Heart left ventricle (tissue), 16 donors: ENCODE measurements at regions not wholly inside any gene's neighbourhood (a gene's known extent, or its start where the extent isn't known, plus 50 kb on each side); places are given as distances from the start of the nearest gene placed in this dataset.
A peak's percentile ranks its signal among the peaks of the same experiment; 100 is the strongest.

Experiments used
- ATAC-seq, 4 donors: fragments of 200-7000 bp; cut with Tn5 transposase; one replicate each; pipeline ENCODE4 v1.9.1; 2020 to 2022; ENCODE audit warnings: moderate library complexity in 4 of 4, mild to moderate bottlenecking in 3 of 4, moderate number of reproducible peaks in 1 of 4
- DNase-seq, 5 donors: peaks; one replicate each; pipeline ENCODE4 v3.0.0-alpha.2; 2020
- H3K27ac ChIP-seq, 12 donors: fragments of 200-600 bp; sonication (generic) in 4 of 12; one replicate each; pipeline versions ENCODE4 v1.5.0 to v1.8.0; 2016 to 2022; ENCODE audit warnings: mild to moderate bottlenecking in 2 of 12
- H3K27me3 ChIP-seq, 9 donors: fragments of 200-600 bp; sonication (generic) in 2 of 9; one replicate each; pipeline versions ENCODE4 v1.5.1 to v1.8.0; 2016 to 2022; ENCODE audit warnings: mild to moderate bottlenecking in 3 of 9
- H3K36me3 ChIP-seq, 9 donors: fragments of 200-600 bp; sonication (generic) in 2 of 9; one replicate each; pipeline versions ENCODE4 v1.5.0 to v1.8.0; 2018 to 2022; ENCODE audit warnings: mild to moderate bottlenecking in 2 of 9
- H3K4me1 ChIP-seq, 12 donors: fragments of 200-600 bp; sonication (generic) in 4 of 12; one replicate each; pipeline versions ENCODE4 v1.5.0 to v1.8.0; 2016 to 2022; ENCODE audit warnings: mild to moderate bottlenecking in 3 of 12
- H3K4me3 ChIP-seq, 12 donors: fragments of 200-600 bp; sonication (generic) in 4 of 12; one replicate each; pipeline versions ENCODE4 v1.5.0 to v1.8.0; 2017 to 2022; ENCODE audit warnings: mild to moderate bottlenecking in 9 of 12, moderate library complexity in 4 of 12
- H3K9me3 ChIP-seq, 12 donors: fragments of 200-600 bp; sonication (generic) in 4 of 12; one replicate each; pipeline versions ENCODE4 v1.5.0 to v1.8.0; 2016 to 2022; ENCODE audit warnings: mild to moderate bottlenecking in 1 of 12
- CTCF ChIP-seq, 12 donors: fragments of 200-600 bp; sonication (generic) in 4 of 12; IDR thresholded peaks; one replicate each; pipeline versions ENCODE4 v1.5.0 to v1.8.0; 2018 to 2022; ENCODE audit warnings: antibody characterized with exemption in 12 of 12, mild to moderate bottlenecking in 5 of 12
- POLR2A ChIP-seq, 2 donors: fragments of 450-650 bp; IDR thresholded peaks; one replicate each; pipeline ENCODE4 v1.6.1; 2017; ENCODE audit warnings: antibody characterized with exemption in 2 of 2, mild to moderate bottlenecking in 2 of 2, moderate library complexity in 2 of 2
- WGBS, 4 donors: extraction: QIAGEN DNeasy Blood & Tissue Kit in 2 of 4; methylation state at CpG; one replicate each; pipeline versions ENCODE4 v1.1.5 to v1.1.7; 2013 to 2018; 5-methylcytosine and 5-hydroxymethylcytosine counted together
- intact Hi-C, 10 donors: fragments of 100-400 bp; cut with DNase I; formaldehyde crosslinking; loops; one replicate each; pipeline versions ENCODE4 v1.11.1 to v1.14.2; 2022
- donor health status: ischemic (EF 13 %, LVEDD 7.1; RV severe dilation, severe dysfunction).
- donor health status: healthy with polysubstance abuse.
- donor health status: DM: no; HTN: yes; CAD: no.
- donor health status: DM: no; HTN: no; CAD: no.
- donor health status: ischemic (EF 25% LVEDD 6.9; RV normal size, moderate dysfunction).
- donor health status: ischemic (EF 25% LVEDD 5.7; RV mildly dilated, moderate dysfunction).
- donor health status: healthy.
- donor health status: DM: yes; HTN: yes; CAD: no.
- donor health status: ischemic (EF 35%, LVEDD 5.7; RV mildly dilated, moderate dysfunction).
- donor health status: nonischemic (EF 11% LVEDD 7.7; RV severe dilation, severe dysfunction).
- donor health status: DM: yes; HTN: yes; CAD: no.
- donor health status: PGD.
- donor health status: ischemic (EF 29% LVEDD 5.4; RV normal size, mild dysfunction).
- donor health status: nonischemic (EF 23%, LVEDD 6.1; RV moderate dilation, normal function).

GRCh38 chr6:164581563-164581962 is 727.8 kb downstream of the C6orf118 start:
- no peak overlapping the region for H3K4me3 ChIP-seq
- H3K27ac ChIP-seq = no peak overlapping the region
- H3K9me3 ChIP-seq = peaks cover 0 to 31% (median 6%) of the 10 kb centered on the region in 12 donors
- DNase-seq (no peak), ATAC-seq (no peak)
- WGBS, 4 donors = 56 to 83% (median 68%) methylated on average over 4 of the region's 4 CpGs
- no peaks in the 10 kb centered on the region for H3K36me3 ChIP-seq
- intact Hi-C loops = no loop called here
- H3K27me3 ChIP-seq = no peaks in the 10 kb centered on the region
- TF ChIP-seq CTCF (IDR thresholded peaks at IDR 0.05) (no peak), POLR2A (IDR thresholded peaks at IDR 0.05) (no peak)
- H3K4me1 ChIP-seq = no peaks in the 10 kb centered on the region

- Histone ChIP-seq H3K27me3 (no peaks in the 10 kb centered on the region), H3K27ac (no peak overlapping the region), H3K4me3 (no peak overlapping the region), H3K36me3 (no peaks in the 10 kb centered on the region), H3K4me1 (no peaks in the 10 kb centered on the region), H3K9me3 (peaks cover 0 to 31% (median 6%) of the 10 kb centered on the region in 12 donors)
- DNase-seq = peak in 2 of 5 donors; percentile 27 to 34
- TF ChIP-seq CTCF (IDR thresholded peaks at IDR 0.05) (no peak), POLR2A (IDR thresholded peaks at IDR 0.05) (no peak)
- 47 to 62% (median 52%) methylated on average over 3 of the region's 3 CpGs for WGBS, 4 donors
- intact Hi-C loops = no loop called here
- peak; percentile 64 to 95 (median 84) for ATAC-seq
These were observed 730.4 kb downstream of the C6orf118 start for GRCh38 chr6:164579035-164579434.

GRCh38 chr6:164578616-164579015 is 730.8 kb downstream of the C6orf118 start:
- ATAC-seq (peak in 3 of 4 donors; percentile 54 to 93 (median 68)), DNase-seq (no peak)
- H3K9me3 ChIP-seq = peaks cover 0 to 31% (median 6%) of the 10 kb centered on the region in 12 donors
- H3K4me3 ChIP-seq = no peak overlapping the region
- intact Hi-C loops = no loop called here
- no peaks in the 10 kb centered on the region for H3K27me3 ChIP-seq
- no peaks in the 10 kb centered on the region for H3K4me1 ChIP-seq
- WGBS, 4 donors = 42 to 67% (median 46%) methylated on average over 3 of the region's 3 CpGs
- no peak overlapping the region for H3K27ac ChIP-seq
- no peaks in the 10 kb centered on the region for H3K36me3 ChIP-seq
- TF ChIP-seq POLR2A (IDR thresholded peaks at IDR 0.05) = no peak
- TF ChIP-seq CTCF (IDR thresholded peaks at IDR 0.05) = no peak

GRCh38 chr6:164570801-164571200 is 738.6 kb downstream of the C6orf118 start:
- H3K27ac ChIP-seq = no peak overlapping the region
- ATAC-seq (no peak), DNase-seq (no peak)
- no peaks in the 10 kb centered on the region for H3K36me3 ChIP-seq
- H3K4me1 ChIP-seq = no peaks in the 10 kb centered on the region
- H3K9me3 ChIP-seq = no peaks in the 10 kb centered on the region
- WGBS, 4 donors = 68 to 91% (median 83%) methylated on average over 6 of the region's 6 CpGs
- no peak overlapping the region for H3K4me3 ChIP-seq
- intact Hi-C loops = no loop called here
- no peaks in the 10 kb centered on the region for H3K27me3 ChIP-seq
- TF ChIP-seq CTCF (IDR thresholded peaks at IDR 0.05) = no peak
- TF ChIP-seq POLR2A (IDR thresholded peaks at IDR 0.05) = no peak
